ENCODE measurements at regions not wholly inside any gene's neighbourhood (a gene's known extent, or its start where the extent isn't known, plus 50 kb on each side); places are given as distances from the start of the nearest gene placed in this dataset.

DNA sequence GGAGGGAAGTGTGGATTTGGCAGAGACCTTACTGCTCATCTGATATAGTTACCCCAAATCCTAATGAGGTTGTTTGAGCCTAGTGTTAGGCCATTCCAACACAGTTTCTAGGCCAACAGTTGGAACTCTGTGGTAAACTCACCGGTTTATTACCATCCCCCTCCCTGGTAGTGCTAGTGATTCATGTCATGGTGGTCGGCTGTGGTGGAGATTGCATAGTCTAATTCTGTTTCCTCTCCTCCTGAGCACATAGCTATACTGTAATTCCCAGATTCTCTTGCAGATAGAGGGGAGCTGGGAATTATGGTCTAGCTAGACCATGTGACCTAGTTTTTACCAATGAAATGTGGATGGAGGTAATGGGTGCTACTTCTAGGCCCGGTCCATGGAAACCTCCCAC, 123.7 kb upstream of the KIF26B start:
- no peaks in the 10 kb centered on the region for H3K36me3 ChIP-seq (ENCODE audit: insufficient read depth, low read length)
- no peak overlapping the region for H3K27ac ChIP-seq
- no peak overlapping the region for H3K9ac ChIP-seq (ENCODE audit: insufficient read length)
- no peak overlapping the region for H3K4me3 ChIP-seq
- H3K9me3 ChIP-seq (ENCODE audit: low read depth, low read length), result no peaks in the 10 kb centered on the region
- TF ChIP-seq EZH2 (IDR thresholded peaks at IDR 0.05) (no peak), FOXP2 (optimal IDR thresholded peaks at IDR 0.05; ENCODE audit: control extremely low read depth, extremely low read length, insufficient read depth) (no peak), POLR2AphosphoS5 (IDR thresholded peaks at IDR 0.05; ENCODE audit: borderline replicate concordance, low read depth, low read length) (no peak)
- no peak for DNase-seq (ENCODE audit: low read depth, low spot score)

DNA sequence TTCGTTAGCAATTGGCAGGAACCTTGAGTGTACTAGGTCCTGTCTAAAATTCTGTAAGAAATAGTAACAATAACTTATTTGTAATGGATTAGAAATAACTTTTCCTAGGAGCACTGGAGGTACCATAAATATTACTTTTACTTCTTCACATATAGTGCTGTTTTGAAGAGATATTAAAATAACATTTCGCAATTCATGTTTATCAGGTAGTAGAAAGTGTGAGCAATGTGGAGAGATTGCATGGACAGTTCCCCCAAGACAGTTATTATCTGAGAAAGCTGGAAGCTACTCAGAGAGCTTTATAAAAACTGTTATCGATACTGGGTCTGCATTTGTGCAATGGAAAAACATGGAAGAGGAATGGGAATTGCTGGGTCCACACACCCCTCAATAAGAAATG, 128.5 kb upstream of the KIF26B start:
- TF ChIP-seq FOXP2 (optimal IDR thresholded peaks at IDR 0.05; ENCODE audit: control extremely low read depth, extremely low read length, insufficient read depth), result no peak
- no peak for TF ChIP-seq POLR2AphosphoS5 (IDR thresholded peaks at IDR 0.05; ENCODE audit: borderline replicate concordance, low read depth, low read length)
- no peak for DNase-seq (ENCODE audit: low read depth, low spot score)
- Histone ChIP-seq H3K9ac (ENCODE audit: insufficient read length) (no peak overlapping the region), H3K4me3 (no peak overlapping the region), H3K36me3 (ENCODE audit: insufficient read depth, low read length) (no peaks in the 10 kb centered on the region), H3K27ac (no peak overlapping the region), H3K9me3 (ENCODE audit: low read depth, low read length) (no peaks in the 10 kb centered on the region)

DNA sequence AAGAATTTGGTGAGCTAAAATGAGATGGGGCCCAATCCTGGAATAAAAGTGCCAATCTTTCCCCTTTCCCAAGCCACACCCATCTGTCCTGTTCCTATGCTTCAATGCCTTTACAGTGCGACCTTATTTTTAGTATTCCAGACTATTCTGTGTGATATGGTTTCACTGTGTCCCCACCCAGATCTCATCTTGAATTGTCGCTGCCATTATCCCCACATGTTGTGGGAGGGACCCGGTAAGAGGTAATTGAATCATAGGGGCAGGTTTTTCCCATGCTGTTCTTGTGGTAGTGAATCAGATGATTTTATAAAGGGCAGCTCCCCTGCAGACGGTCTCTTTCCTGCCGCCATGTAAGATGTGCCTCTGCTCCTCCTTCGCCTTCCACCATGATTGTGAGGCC, 129.3 kb upstream of the KIF26B start:
- H3K36me3 ChIP-seq (ENCODE audit: insufficient read depth, low read length), result no peaks in the 10 kb centered on the region
- no peak overlapping the region for H3K9ac ChIP-seq (ENCODE audit: insufficient read length)
- no peak for DNase-seq (ENCODE audit: low read depth, low spot score)
- H3K4me3 ChIP-seq, result no peak overlapping the region
- no peaks in the 10 kb centered on the region for H3K9me3 ChIP-seq (ENCODE audit: low read depth, low read length)
- no peak overlapping the region for H3K27ac ChIP-seq
- TF ChIP-seq POLR2AphosphoS5 (IDR thresholded peaks at IDR 0.05; ENCODE audit: borderline replicate concordance, low read depth, low read length) (no peak), EZH2 (IDR thresholded peaks at IDR 0.05) (no peak)

DNA sequence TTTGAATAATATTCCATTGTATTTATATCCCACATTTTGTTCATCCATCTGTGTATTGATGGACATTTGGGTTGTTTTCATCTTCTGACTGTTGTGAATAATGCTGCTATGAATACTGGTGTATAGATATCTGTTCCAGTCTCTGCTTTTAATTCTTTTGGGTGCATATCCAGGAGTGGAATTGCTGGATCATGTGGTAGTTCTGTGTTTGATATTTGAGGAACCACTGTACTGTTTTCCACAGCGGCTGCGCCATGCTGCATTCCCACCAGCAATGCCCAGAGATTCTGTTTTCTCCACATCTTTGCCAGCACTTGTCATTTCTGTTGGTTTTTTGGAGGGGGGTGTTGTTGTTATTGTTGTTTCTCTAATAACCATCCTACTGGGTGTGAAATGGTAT, 131.6 kb upstream of the KIF26B start:
- no peaks in the 10 kb centered on the region for H3K9me3 ChIP-seq (ENCODE audit: low read depth, low read length)
- TF ChIP-seq POLR2AphosphoS5 (IDR thresholded peaks at IDR 0.05; ENCODE audit: borderline replicate concordance, low read depth, low read length), result no peak
- no peak for TF ChIP-seq FOXP2 (optimal IDR thresholded peaks at IDR 0.05; ENCODE audit: control extremely low read depth, extremely low read length, insufficient read depth)
- TF ChIP-seq EZH2 (IDR thresholded peaks at IDR 0.05), result no peak
- no peak for DNase-seq (ENCODE audit: low read depth, low spot score)
- no peak overlapping the region for H3K4me3 ChIP-seq
- no peak overlapping the region for H3K27ac ChIP-seq
- no peak overlapping the region for H3K9ac ChIP-seq (ENCODE audit: insufficient read length)
- H3K36me3 ChIP-seq (ENCODE audit: insufficient read depth, low read length), result no peaks in the 10 kb centered on the region

DNA sequence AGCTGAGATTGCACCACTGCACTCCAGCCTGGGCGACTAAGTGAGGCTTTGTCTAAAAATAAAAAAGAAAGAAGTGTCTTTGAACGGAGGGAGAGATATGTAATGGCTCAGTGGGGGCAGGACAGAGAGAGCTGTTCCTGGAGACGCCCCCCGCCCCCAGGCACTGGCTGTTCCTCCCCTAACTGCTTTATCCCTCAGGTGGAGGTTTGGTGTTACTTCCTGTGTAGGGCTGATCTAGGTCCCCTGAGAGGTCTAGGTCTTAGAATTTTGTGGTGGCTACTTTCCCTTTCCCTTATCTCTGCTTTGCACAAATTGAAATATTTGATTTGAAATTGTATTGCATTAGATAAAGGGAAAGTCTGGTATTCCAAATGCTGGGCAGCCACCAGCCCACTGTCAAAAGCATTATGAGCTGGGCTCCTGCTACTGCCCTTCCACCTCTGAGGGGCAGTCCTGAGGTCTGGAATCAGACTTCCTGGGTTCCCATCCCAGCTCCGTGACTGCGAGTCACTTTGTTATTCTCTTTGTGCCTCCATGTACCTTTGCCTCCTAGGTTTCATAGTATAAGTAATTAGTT, 134.8 kb upstream of the KIF26B start:
- no peak for DNase-seq (ENCODE audit: low read depth, low spot score)

DNA sequence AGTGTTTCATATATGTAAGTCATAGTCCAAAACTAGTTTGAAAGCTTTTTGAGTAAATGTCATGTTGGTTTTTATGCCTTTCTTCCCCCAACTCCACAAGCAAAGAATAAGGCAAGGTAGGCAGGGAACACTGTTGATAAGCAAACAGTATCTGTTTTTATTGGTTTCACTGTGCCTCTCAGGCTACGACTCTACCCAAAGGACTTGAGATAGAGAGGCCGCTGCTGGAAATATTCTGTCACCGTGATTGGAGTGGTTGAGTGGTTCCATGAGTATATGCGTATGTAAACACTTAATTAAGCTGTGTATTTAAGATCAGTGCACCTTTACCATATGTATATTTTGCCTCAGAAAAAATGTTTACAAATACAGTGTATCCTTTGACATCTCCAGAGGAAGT, 138.1 kb upstream of the KIF26B start:
- TF ChIP-seq FOXP2 (optimal IDR thresholded peaks at IDR 0.05; ENCODE audit: control extremely low read depth, extremely low read length, insufficient read depth) (no peak), EZH2 (IDR thresholded peaks at IDR 0.05) (no peak), POLR2AphosphoS5 (IDR thresholded peaks at IDR 0.05; ENCODE audit: borderline replicate concordance, low read depth, low read length) (no peak)
- H3K27ac ChIP-seq, result no peak overlapping the region

More for the DNA sequence above, 134.8 kb upstream of the KIF26B start:
- Histone ChIP-seq H3K36me3 (ENCODE audit: insufficient read depth, low read length) (no peaks in the 10 kb centered on the region), H3K4me3 (no peak overlapping the region), H3K9me3 (ENCODE audit: low read depth, low read length) (no peaks in the 10 kb centered on the region), H3K9ac (ENCODE audit: insufficient read length) (no peak overlapping the region), H3K27ac (no peak overlapping the region)
- TF ChIP-seq EZH2 (IDR thresholded peaks at IDR 0.05) (no peak), POLR2AphosphoS5 (IDR thresholded peaks at IDR 0.05; ENCODE audit: borderline replicate concordance, low read depth, low read length) (no peak), FOXP2 (optimal IDR thresholded peaks at IDR 0.05; ENCODE audit: control extremely low read depth, extremely low read length, insufficient read depth) (no peak)

DNA sequence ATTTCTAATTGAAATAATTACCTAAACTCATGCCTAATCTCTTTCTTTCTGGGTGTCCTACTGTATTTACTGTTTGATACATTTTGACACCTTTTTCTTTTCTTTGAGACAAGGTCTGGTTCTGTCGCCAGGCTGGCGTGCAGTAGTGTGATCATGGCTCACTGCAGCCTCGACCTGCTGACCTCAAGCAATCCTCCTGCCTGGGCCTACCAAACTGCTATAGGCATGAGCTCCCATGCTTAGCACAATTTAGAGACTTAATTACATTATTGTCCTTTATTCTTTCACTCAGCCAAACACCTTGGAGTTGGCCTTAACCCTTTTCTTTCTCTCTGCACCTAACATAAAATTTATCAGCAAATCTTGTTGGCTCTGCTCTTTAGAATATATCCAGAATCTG, 139.8 kb upstream of the KIF26B start:
- no peak for DNase-seq (ENCODE audit: low read depth, low spot score)
- Histone ChIP-seq H3K4me3 (no peak overlapping the region), H3K9ac (ENCODE audit: insufficient read length) (no peak overlapping the region), H3K9me3 (ENCODE audit: low read depth, low read length) (no peaks in the 10 kb centered on the region), H3K36me3 (ENCODE audit: insufficient read depth, low read length) (no peaks in the 10 kb centered on the region), H3K27ac (no peak overlapping the region)
- TF ChIP-seq POLR2AphosphoS5 (IDR thresholded peaks at IDR 0.05; ENCODE audit: borderline replicate concordance, low read depth, low read length), result no peak
- no peak for TF ChIP-seq EZH2 (IDR thresholded peaks at IDR 0.05)
- TF ChIP-seq FOXP2 (optimal IDR thresholded peaks at IDR 0.05; ENCODE audit: control extremely low read depth, extremely low read length, insufficient read depth), result no peak

More for the DNA sequence above, 138.1 kb upstream of the KIF26B start:
- H3K9ac ChIP-seq (ENCODE audit: insufficient read length), result no peak overlapping the region
- no peak for DNase-seq (ENCODE audit: low read depth, low spot score)
- H3K36me3 ChIP-seq (ENCODE audit: insufficient read depth, low read length), result no peaks in the 10 kb centered on the region
- no peak overlapping the region for H3K4me3 ChIP-seq
- no peaks in the 10 kb centered on the region for H3K9me3 ChIP-seq (ENCODE audit: low read depth, low read length)

DNA sequence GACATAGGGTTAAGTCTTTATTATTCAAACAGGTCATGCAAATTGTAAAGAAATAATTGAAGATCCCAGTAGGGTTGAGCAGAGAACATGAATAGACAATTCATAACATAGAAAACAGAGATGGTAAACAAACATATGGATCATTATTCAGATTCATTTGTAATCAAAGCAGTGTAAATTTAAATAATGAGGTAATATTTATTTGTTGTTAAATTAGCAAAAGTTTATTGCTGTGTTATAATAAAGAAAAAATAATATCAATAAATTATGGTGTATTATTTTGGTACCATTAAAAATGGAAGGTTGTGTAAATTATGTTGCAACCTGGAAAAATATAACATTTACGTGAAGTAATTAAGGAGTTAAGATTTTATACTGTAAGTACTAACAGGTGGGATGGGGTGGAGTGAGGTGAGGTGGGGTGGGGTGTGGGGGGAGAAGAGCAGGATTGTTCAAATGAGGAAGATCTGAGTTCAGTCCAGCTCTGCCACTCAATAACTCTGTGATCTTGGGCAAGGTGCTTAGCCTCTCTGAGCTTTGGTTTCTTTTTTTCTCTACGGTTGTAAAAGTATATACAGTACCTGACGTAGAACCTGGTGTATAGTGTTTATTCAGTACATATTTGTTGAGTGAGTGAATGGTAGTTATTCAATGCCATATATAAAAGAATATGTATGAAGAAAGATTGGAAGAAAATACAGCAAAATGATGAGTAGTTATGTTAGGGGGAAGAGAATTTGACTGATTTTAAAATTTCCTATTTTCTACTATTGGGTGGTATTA, 140.3 kb upstream of the KIF26B start:
- TF ChIP-seq EZH2 (IDR thresholded peaks at IDR 0.05) (no peak), FOXP2 (optimal IDR thresholded peaks at IDR 0.05; ENCODE audit: control extremely low read depth, extremely low read length, insufficient read depth) (no peak), POLR2AphosphoS5 (IDR thresholded peaks at IDR 0.05; ENCODE audit: borderline replicate concordance, low read depth, low read length) (no peak)
- no peak for DNase-seq (ENCODE audit: low read depth, low spot score)
- H3K4me3 ChIP-seq, result no peak overlapping the region
- H3K36me3 ChIP-seq (ENCODE audit: insufficient read depth, low read length), result no peaks in the 10 kb centered on the region
- no peak overlapping the region for H3K9ac ChIP-seq (ENCODE audit: insufficient read length)
- no peak overlapping the region for H3K27ac ChIP-seq
- no peaks in the 10 kb centered on the region for H3K9me3 ChIP-seq (ENCODE audit: low read depth, low read length)

All from SK-N-MC (cell line).